ENCODE measurements at regions not wholly inside any gene's neighbourhood (a gene's known extent, or its start where the extent isn't known, plus 50 kb on each side); places are given as distances from the start of the nearest gene placed in this dataset.

DNA sequence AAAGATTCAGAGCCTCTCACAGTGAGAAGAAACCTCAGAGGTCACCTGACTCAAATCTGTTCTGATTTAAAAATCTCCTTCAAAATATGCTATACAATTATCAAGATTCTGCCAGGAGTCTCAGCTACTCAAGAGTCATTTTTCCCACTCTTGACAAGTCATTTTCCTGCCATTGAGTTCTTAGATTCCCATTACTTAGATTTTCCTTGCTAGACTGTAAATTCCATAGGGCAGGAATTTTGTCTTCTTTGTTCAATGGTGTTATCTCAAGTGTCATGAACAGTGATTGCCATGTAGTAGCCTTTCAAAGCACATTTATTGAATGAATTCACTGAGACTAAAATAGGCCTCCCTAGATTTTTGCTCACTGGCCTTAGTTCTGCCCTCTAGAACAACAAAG lies 95.9 kb downstream of the PCTP start:
- ChIA-PET CTCF (no interaction called here), POLR2A (no interaction called here)
- peaks cover 0 to 6% (median 3%) of the 10 kb centered on the region in 4 experiments for H3K4me1 ChIP-seq (ENCODE audit: control extremely low read depth in 1 of 4, control insufficient read depth in 4 of 4, insufficient read depth in 4 of 4, low read length in 3 of 4)
- H3K36me3 ChIP-seq (ENCODE audit: control insufficient read depth in 4 of 4, insufficient read depth in 4 of 4, low read length in 3 of 4) = no peaks in the 10 kb centered on the region
- H3K4me3 ChIP-seq (ENCODE audit: control insufficient read depth in 1 of 7, extremely low read depth in 1 of 7, insufficient read depth in 4 of 7, low read depth in 2 of 7, low read length in 6 of 7) = no peak overlapping the region
- H3K27ac ChIP-seq (ENCODE audit: insufficient read depth in 1 of 2, low read depth in 1 of 2, low read length in 2 of 2, poor library complexity in 1 of 2, severe bottlenecking in 2 of 2) = no peak overlapping the region
- no peak for DNase-seq
- H3K9me3 ChIP-seq (ENCODE audit: control extremely low read depth in 1 of 5, control insufficient read depth in 4 of 5, insufficient read depth in 2 of 5, low read depth in 1 of 5, low read length in 4 of 5) = peaks cover 0 to 2% (median 0%) of the 10 kb centered on the region in 5 experiments
- no peaks in the 10 kb centered on the region for H3K27me3 ChIP-seq (replicated peaks in 2 of 5; ENCODE audit: control insufficient read depth in 4 of 5, insufficient read depth in 5 of 5, low read length in 4 of 5)

- CTCF ChIA-PET = no interaction called here
- Histone ChIP-seq H3K4me1 (ENCODE audit: control extremely low read depth in 1 of 4, control insufficient read depth in 4 of 4, insufficient read depth in 4 of 4, low read length in 3 of 4) (no peaks in the 10 kb centered on the region), H3K9me3 (ENCODE audit: control extremely low read depth in 1 of 5, control insufficient read depth in 4 of 5, insufficient read depth in 2 of 5, low read depth in 1 of 5, low read length in 4 of 5) (peaks cover 0 to 3% (median 0%) of the 10 kb centered on the region in 5 experiments), H3K36me3 (ENCODE audit: control insufficient read depth in 4 of 4, insufficient read depth in 4 of 4, low read length in 3 of 4) (no peaks in the 10 kb centered on the region), H3K4me3 (ENCODE audit: control insufficient read depth in 1 of 7, extremely low read depth in 1 of 7, insufficient read depth in 4 of 7, low read depth in 2 of 7, low read length in 6 of 7) (no peak overlapping the region), H3K27ac (ENCODE audit: insufficient read depth in 1 of 2, low read depth in 1 of 2, low read length in 2 of 2, poor library complexity in 1 of 2, severe bottlenecking in 2 of 2) (no peak overlapping the region), H3K27me3 (replicated peaks in 2 of 5; ENCODE audit: control insufficient read depth in 4 of 5, insufficient read depth in 5 of 5, low read length in 4 of 5) (no peaks in the 10 kb centered on the region)
- POLR2A ChIA-PET = no interaction called here
- no peak for DNase-seq
Measured at GRCh38 chr17:55852734-55853133, 101.9 kb downstream of the PCTP start.

GRCh38 chr17:55859301-55859795 lies 108.5 kb downstream of the PCTP start:
- CTCF ChIA-PET = no interaction called here
- Histone ChIP-seq H3K27ac (ENCODE audit: insufficient read depth in 1 of 2, low read depth in 1 of 2, low read length in 2 of 2, poor library complexity in 1 of 2, severe bottlenecking in 2 of 2) (no peak overlapping the region), H3K36me3 (ENCODE audit: control insufficient read depth in 4 of 4, insufficient read depth in 4 of 4, low read length in 3 of 4) (no peaks in the 10 kb centered on the region), H3K27me3 (replicated peaks in 2 of 5; ENCODE audit: control insufficient read depth in 4 of 5, insufficient read depth in 5 of 5, low read length in 4 of 5) (no peaks in the 10 kb centered on the region), H3K4me3 (ENCODE audit: control insufficient read depth in 1 of 7, extremely low read depth in 1 of 7, insufficient read depth in 4 of 7, low read depth in 2 of 7, low read length in 6 of 7) (no peak overlapping the region), H3K9me3 (ENCODE audit: control extremely low read depth in 1 of 5, control insufficient read depth in 4 of 5, insufficient read depth in 2 of 5, low read depth in 1 of 5, low read length in 4 of 5) (no peaks in the 10 kb centered on the region), H3K4me1 (ENCODE audit: control extremely low read depth in 1 of 4, control insufficient read depth in 4 of 4, insufficient read depth in 4 of 4, low read length in 3 of 4) (no peaks in the 10 kb centered on the region)
- WGBS (ENCODE audit: insufficient coverage) = 100% methylated on average over 1 of the region's 2 CpGs
- no peak for DNase-seq
- POLR2A ChIA-PET = no interaction called here

DNA sequence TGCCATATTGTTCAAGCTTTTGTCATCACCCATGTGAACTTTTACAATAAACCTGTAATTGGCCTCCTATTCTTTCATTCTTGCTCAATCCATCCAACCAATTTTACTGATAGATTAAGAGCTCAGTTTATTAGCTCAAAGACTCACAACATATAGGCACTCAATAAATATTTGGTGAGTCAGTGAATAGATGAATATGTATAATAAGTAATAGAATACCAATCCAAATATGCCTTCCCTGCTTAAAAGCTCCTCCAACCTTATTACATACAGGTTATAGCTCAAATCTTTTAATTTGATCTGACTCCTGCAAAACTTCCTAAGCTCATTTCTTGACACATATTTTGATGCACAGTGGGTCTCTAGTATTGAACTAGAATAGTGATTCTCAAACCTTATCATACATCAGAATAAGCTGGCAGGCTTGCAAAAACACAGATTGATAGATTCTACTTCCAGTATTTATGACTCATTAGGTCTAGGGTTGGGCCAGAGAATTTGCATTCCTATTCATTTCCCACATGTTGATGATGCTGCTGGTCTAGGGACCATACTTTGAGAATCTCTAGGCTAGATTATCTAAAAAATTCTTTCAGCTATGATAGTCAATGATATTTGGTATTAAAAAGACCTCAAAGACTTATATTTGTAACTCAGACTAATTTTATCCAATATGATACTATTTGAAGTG lies 114.4 kb downstream of the PCTP start:
- DNase-seq = no peak
- no peak overlapping the region for H3K27ac ChIP-seq (ENCODE audit: insufficient read depth in 1 of 2, low read depth in 1 of 2, low read length in 2 of 2, poor library complexity in 1 of 2, severe bottlenecking in 2 of 2)
- no peak overlapping the region for H3K4me3 ChIP-seq (ENCODE audit: control insufficient read depth in 1 of 7, extremely low read depth in 1 of 7, insufficient read depth in 4 of 7, low read depth in 2 of 7, low read length in 6 of 7)
- peaks cover 0 to 9% (median 0%) of the 10 kb centered on the region in 5 experiments for H3K9me3 ChIP-seq (ENCODE audit: control extremely low read depth in 1 of 5, control insufficient read depth in 4 of 5, insufficient read depth in 2 of 5, low read depth in 1 of 5, low read length in 4 of 5)
- ChIA-PET CTCF (no interaction called here), POLR2A (no interaction called here)
- H3K27me3 ChIP-seq (replicated peaks in 2 of 5; ENCODE audit: control insufficient read depth in 4 of 5, insufficient read depth in 5 of 5, low read length in 4 of 5) = no peaks in the 10 kb centered on the region
- H3K4me1 ChIP-seq (ENCODE audit: control extremely low read depth in 1 of 4, control insufficient read depth in 4 of 4, insufficient read depth in 4 of 4, low read length in 3 of 4) = no peaks in the 10 kb centered on the region
- H3K36me3 ChIP-seq (ENCODE audit: control insufficient read depth in 4 of 4, insufficient read depth in 4 of 4, low read length in 3 of 4) = no peaks in the 10 kb centered on the region

DNA sequence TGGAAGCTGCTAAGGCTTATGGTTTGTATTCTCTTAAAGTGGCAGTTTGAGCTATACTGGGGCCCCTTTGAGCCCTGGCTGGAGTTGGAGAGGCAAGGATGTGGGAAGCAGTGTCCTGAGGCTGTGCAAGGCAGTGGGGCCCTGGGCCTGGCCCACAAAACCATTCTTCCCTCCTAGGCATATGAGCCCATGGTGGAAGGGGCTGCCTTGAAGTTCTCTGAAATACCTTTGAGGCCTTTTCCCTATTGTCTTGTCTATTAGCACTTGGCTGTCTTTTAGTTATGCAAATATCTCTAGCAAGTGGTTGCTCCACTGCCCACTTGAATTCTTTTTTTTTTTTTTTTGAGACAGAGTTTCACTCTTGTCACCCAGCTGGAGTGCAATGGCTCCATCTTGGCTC lies 119.2 kb downstream of the PCTP start:
- ChIA-PET CTCF (no interaction called here), POLR2A (no interaction called here)
- Histone ChIP-seq H3K36me3 (ENCODE audit: control insufficient read depth in 4 of 4, insufficient read depth in 4 of 4, low read length in 3 of 4) (no peaks in the 10 kb centered on the region), H3K4me1 (ENCODE audit: control extremely low read depth in 1 of 4, control insufficient read depth in 4 of 4, insufficient read depth in 4 of 4, low read length in 3 of 4) (no peaks in the 10 kb centered on the region), H3K27me3 (replicated peaks in 2 of 5; ENCODE audit: control insufficient read depth in 4 of 5, insufficient read depth in 5 of 5, low read length in 4 of 5) (peaks cover 0 to 3% (median 0%) of the 10 kb centered on the region in 5 experiments), H3K4me3 (ENCODE audit: control insufficient read depth in 1 of 7, extremely low read depth in 1 of 7, insufficient read depth in 4 of 7, low read depth in 2 of 7, low read length in 6 of 7) (no peak overlapping the region), H3K9me3 (ENCODE audit: control extremely low read depth in 1 of 5, control insufficient read depth in 4 of 5, insufficient read depth in 2 of 5, low read depth in 1 of 5, low read length in 4 of 5) (peaks cover 0 to 9% (median 0%) of the 10 kb centered on the region in 5 experiments), H3K27ac (ENCODE audit: insufficient read depth in 1 of 2, low read depth in 1 of 2, low read length in 2 of 2, poor library complexity in 1 of 2, severe bottlenecking in 2 of 2) (no peak overlapping the region)
- no peak for DNase-seq

- peaks cover 0 to 3% (median 0%) of the 10 kb centered on the region in 5 experiments for H3K27me3 ChIP-seq (replicated peaks in 2 of 5; ENCODE audit: control insufficient read depth in 4 of 5, insufficient read depth in 5 of 5, low read length in 4 of 5)
- no peaks in the 10 kb centered on the region for H3K9me3 ChIP-seq (ENCODE audit: control extremely low read depth in 1 of 5, control insufficient read depth in 4 of 5, insufficient read depth in 2 of 5, low read depth in 1 of 5, low read length in 4 of 5)
- 80% methylated on average over 3 of the region's 3 CpGs for WGBS (ENCODE audit: insufficient coverage)
- ChIA-PET CTCF (no interaction called here), POLR2A (no interaction called here)
- no peak overlapping the region for H3K4me3 ChIP-seq (ENCODE audit: control insufficient read depth in 1 of 7, extremely low read depth in 1 of 7, insufficient read depth in 4 of 7, low read depth in 2 of 7, low read length in 6 of 7)
- DNase-seq = no peak
- H3K27ac ChIP-seq (ENCODE audit: insufficient read depth in 1 of 2, low read depth in 1 of 2, low read length in 2 of 2, poor library complexity in 1 of 2, severe bottlenecking in 2 of 2) = no peak overlapping the region
- no peaks in the 10 kb centered on the region for H3K4me1 ChIP-seq (ENCODE audit: control extremely low read depth in 1 of 4, control insufficient read depth in 4 of 4, insufficient read depth in 4 of 4, low read length in 3 of 4)
- H3K36me3 ChIP-seq (ENCODE audit: control insufficient read depth in 4 of 4, insufficient read depth in 4 of 4, low read length in 3 of 4) = no peaks in the 10 kb centered on the region
Measured at GRCh38 chr17:55872374-55872773, 121.5 kb downstream of the PCTP start.

- DNase-seq = no peak
- CTCF ChIA-PET = interaction anchor here (1.0 kb wide), 1 partner anchor 35 kb away, joined by 3 read pairs; no protein-coding TSS in a partner anchor
- peaks cover 0 to 3% (median 0%) of the 10 kb centered on the region in 5 experiments for H3K27me3 ChIP-seq (replicated peaks in 2 of 5; ENCODE audit: control insufficient read depth in 4 of 5, insufficient read depth in 5 of 5, low read length in 4 of 5)
- no peaks in the 10 kb centered on the region for H3K9me3 ChIP-seq (ENCODE audit: control extremely low read depth in 1 of 5, control insufficient read depth in 4 of 5, insufficient read depth in 2 of 5, low read depth in 1 of 5, low read length in 4 of 5)
- no peaks in the 10 kb centered on the region for H3K4me1 ChIP-seq (ENCODE audit: control extremely low read depth in 1 of 4, control insufficient read depth in 4 of 4, insufficient read depth in 4 of 4, low read length in 3 of 4)
- H3K36me3 ChIP-seq (ENCODE audit: control insufficient read depth in 4 of 4, insufficient read depth in 4 of 4, low read length in 3 of 4) = no peaks in the 10 kb centered on the region
- POLR2A ChIA-PET = no interaction called here
- H3K4me3 ChIP-seq (ENCODE audit: control insufficient read depth in 1 of 7, extremely low read depth in 1 of 7, insufficient read depth in 4 of 7, low read depth in 2 of 7, low read length in 6 of 7) = no peak overlapping the region
- WGBS (ENCODE audit: insufficient coverage) = 100% methylated on average over 3 of the region's 4 CpGs
- no peak overlapping the region for H3K27ac ChIP-seq (ENCODE audit: insufficient read depth in 1 of 2, low read depth in 1 of 2, low read length in 2 of 2, poor library complexity in 1 of 2, severe bottlenecking in 2 of 2)
Measured at GRCh38 chr17:55873017-55873758, 122.3 kb downstream of the PCTP start.
